ENCODE measurements at regions not wholly inside any gene's neighbourhood (a gene's known extent, or its start where the extent isn't known, plus 50 kb on each side); places are given as distances from the start of the nearest gene placed in this dataset.

DNA sequence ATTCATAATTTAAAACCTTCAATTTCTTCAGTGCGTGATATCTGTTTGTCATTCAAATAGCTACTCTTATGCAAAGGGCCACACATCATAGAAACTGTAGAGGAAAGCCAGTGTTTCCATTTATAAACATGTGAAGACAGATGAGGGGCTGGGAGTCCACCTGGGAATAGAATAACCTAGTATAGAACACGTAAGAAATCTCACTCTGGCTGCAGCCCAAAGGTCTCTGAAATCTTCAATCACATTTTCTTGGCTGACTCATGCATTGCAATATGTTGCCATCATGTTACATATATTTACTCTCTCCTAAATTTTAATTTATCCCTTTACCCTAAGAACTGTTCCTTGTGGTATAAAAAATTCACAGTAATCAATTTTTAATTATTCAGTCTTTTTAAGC is 123.2 kb downstream of the ELOVL4 start (continued):
- TF ChIP-seq, protein P1, sequence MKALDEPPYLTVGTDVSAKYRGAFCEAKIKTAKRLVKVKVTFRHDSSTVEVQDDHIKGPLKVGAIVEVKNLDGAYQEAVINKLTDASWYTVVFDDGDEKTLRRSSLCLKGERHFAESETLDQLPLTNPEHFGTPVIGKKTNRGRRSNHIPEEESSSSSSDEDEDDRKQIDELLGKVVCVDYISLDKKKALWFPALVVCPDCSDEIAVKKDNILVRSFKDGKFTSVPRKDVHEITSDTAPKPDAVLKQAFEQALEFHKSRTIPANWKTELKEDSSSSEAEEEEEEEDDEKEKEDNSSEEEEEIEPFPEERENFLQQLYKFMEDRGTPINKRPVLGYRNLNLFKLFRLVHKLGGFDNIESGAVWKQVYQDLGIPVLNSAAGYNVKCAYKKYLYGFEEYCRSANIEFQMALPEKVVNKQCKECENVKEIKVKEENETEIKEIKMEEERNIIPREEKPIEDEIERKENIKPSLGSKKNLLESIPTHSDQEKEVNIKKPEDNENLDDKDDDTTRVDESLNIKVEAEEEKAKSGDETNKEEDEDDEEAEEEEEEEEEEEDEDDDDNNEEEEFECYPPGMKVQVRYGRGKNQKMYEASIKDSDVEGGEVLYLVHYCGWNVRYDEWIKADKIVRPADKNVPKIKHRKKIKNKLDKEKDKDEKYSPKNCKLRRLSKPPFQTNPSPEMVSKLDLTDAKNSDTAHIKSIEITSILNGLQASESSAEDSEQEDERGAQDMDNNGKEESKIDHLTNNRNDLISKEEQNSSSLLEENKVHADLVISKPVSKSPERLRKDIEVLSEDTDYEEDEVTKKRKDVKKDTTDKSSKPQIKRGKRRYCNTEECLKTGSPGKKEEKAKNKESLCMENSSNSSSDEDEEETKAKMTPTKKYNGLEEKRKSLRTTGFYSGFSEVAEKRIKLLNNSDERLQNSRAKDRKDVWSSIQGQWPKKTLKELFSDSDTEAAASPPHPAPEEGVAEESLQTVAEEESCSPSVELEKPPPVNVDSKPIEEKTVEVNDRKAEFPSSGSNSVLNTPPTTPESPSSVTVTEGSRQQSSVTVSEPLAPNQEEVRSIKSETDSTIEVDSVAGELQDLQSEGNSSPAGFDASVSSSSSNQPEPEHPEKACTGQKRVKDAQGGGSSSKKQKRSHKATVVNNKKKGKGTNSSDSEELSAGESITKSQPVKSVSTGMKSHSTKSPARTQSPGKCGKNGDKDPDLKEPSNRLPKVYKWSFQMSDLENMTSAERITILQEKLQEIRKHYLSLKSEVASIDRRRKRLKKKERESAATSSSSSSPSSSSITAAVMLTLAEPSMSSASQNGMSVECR (CRISPR knock-in tag; IDR thresholded peaks at IDR 0.05; ENCODE audit: borderline replicate concordance), result no peak
- no peak for TF ChIP-seq E2F1 (CRISPR knock-in tag; IDR thresholded peaks at IDR 0.05)
- TF ChIP-seq, protein P2, sequence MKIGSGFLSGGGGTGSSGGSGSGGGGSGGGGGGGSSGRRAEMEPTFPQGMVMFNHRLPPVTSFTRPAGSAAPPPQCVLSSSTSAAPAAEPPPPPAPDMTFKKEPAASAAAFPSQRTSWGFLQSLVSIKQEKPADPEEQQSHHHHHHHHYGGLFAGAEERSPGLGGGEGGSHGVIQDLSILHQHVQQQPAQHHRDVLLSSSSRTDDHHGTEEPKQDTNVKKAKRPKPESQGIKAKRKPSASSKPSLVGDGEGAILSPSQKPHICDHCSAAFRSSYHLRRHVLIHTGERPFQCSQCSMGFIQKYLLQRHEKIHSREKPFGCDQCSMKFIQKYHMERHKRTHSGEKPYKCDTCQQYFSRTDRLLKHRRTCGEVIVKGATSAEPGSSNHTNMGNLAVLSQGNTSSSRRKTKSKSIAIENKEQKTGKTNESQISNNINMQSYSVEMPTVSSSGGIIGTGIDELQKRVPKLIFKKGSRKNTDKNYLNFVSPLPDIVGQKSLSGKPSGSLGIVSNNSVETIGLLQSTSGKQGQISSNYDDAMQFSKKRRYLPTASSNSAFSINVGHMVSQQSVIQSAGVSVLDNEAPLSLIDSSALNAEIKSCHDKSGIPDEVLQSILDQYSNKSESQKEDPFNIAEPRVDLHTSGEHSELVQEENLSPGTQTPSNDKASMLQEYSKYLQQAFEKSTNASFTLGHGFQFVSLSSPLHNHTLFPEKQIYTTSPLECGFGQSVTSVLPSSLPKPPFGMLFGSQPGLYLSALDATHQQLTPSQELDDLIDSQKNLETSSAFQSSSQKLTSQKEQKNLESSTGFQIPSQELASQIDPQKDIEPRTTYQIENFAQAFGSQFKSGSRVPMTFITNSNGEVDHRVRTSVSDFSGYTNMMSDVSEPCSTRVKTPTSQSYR (CRISPR knock-in tag; IDR thresholded peaks at IDR 0.05), result no peak
- TF ChIP-seq CREM (CRISPR knock-in tag; IDR thresholded peaks at IDR 0.05), result no peak
- no peak for TF ChIP-seq SP1 (CRISPR knock-in tag; conservative IDR thresholded peaks at IDR 0.05)
- TF ChIP-seq HMGXB4 (CRISPR knock-in tag; IDR thresholded peaks at IDR 0.05), result no peak
- TF ChIP-seq, protein P3, sequence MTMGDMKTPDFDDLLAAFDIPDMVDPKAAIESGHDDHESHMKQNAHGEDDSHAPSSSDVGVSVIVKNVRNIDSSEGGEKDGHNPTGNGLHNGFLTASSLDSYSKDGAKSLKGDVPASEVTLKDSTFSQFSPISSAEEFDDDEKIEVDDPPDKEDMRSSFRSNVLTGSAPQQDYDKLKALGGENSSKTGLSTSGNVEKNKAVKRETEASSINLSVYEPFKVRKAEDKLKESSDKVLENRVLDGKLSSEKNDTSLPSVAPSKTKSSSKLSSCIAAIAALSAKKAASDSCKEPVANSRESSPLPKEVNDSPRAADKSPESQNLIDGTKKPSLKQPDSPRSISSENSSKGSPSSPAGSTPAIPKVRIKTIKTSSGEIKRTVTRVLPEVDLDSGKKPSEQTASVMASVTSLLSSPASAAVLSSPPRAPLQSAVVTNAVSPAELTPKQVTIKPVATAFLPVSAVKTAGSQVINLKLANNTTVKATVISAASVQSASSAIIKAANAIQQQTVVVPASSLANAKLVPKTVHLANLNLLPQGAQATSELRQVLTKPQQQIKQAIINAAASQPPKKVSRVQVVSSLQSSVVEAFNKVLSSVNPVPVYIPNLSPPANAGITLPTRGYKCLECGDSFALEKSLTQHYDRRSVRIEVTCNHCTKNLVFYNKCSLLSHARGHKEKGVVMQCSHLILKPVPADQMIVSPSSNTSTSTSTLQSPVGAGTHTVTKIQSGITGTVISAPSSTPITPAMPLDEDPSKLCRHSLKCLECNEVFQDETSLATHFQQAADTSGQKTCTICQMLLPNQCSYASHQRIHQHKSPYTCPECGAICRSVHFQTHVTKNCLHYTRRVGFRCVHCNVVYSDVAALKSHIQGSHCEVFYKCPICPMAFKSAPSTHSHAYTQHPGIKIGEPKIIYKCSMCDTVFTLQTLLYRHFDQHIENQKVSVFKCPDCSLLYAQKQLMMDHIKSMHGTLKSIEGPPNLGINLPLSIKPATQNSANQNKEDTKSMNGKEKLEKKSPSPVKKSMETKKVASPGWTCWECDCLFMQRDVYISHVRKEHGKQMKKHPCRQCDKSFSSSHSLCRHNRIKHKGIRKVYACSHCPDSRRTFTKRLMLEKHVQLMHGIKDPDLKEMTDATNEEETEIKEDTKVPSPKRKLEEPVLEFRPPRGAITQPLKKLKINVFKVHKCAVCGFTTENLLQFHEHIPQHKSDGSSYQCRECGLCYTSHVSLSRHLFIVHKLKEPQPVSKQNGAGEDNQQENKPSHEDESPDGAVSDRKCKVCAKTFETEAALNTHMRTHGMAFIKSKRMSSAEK (CRISPR knock-in tag; IDR thresholded peaks at IDR 0.05; ENCODE audit: borderline replicate concordance), result no peak
- TF ChIP-seq ZNF317 (CRISPR knock-in tag; IDR thresholded peaks at IDR 0.05; ENCODE audit: borderline replicate concordance, low read depth), result no peak
- TF ChIP-seq OVOL2 (CRISPR knock-in tag; IDR thresholded peaks at IDR 0.05; ENCODE audit: borderline replicate concordance), result no peak
- no peak for TF ChIP-seq GABPB1 (CRISPR knock-in tag; IDR thresholded peaks at IDR 0.05)

DNA sequence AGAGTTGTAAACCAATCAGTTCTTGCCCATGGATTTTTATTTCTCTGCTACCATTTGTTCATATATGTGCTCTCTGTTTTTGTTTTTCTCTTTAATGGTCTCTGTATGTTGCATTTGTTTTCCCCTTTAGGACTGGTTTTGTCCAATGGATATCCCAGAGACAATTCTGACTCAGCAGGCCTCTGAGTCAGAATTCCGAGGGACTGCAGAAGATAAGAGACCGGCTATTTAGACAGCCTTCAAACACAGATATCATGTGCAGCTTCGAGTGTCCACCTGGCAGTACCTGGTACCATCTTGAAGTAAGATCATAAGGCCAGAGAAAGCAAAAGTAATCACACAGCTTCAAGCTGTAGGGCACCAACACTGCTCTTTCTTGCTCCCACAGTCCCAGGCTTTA is 125.5 kb downstream of the ELOVL4 start:
- Mint-ChIP-seq H3K4me3 (no peak overlapping the region), H3K4me1 (peaks cover 14% of the 10 kb centered on the region), H3K27me3 (ENCODE audit: low read depth) (no peaks in the 10 kb centered on the region), H3K36me3 (peaks cover 3% of the 10 kb centered on the region; the same call in 1 of the 2 replicates), H3K27ac (no peak overlapping the region), H3K9me3 (peaks cover 15% of the 10 kb centered on the region)
- ATAC-seq (no peak), DNase-seq (ENCODE audit: low spot score) (no peak)
- ChIA-PET POLR2A (no interaction called here), CTCF (no interaction called here)
- TF ChIP-seq AR (CRISPR knock-in tag; IDR thresholded peaks at IDR 0.05) (no peak), SMAD4 (CRISPR knock-in tag; IDR thresholded peaks at IDR 0.05) (no peak), TEAD4 (CRISPR knock-in tag; IDR thresholded peaks at IDR 0.05) (no peak), NFATC4 (CRISPR knock-in tag; IDR thresholded peaks at IDR 0.05) (no peak), SP1 (CRISPR knock-in tag; conservative IDR thresholded peaks at IDR 0.05) (no peak)
- TF ChIP-seq, protein P1 (CRISPR knock-in tag; IDR thresholded peaks at IDR 0.05; ENCODE audit: borderline replicate concordance), result no peak
